ENCODE measurements at regions not wholly inside any gene's neighbourhood (a gene's known extent, or its start where the extent isn't known, plus 50 kb on each side); places are given as distances from the start of the nearest gene placed in this dataset.

- no peak for TF ChIP-seq ZBTB38 (CRISPR knock-in tag; IDR thresholded peaks at IDR 0.05)
- no peak for TF ChIP-seq POLR2AphosphoS2 (IDR thresholded peaks at IDR 0.05; ENCODE audit: low read depth, low read length)
- no peak for TF ChIP-seq IKZF1 (IDR thresholded peaks at IDR 0.05)
Measured at GRCh38 chr4:169898095-169898494, 128.1 kb downstream of the MFAP3L start.

All from HepG2 (cell line).